ENCODE measurements at regions not wholly inside any gene's neighbourhood (a gene's known extent, or its start where the extent isn't known, plus 50 kb on each side); places are given as distances from the start of the nearest gene placed in this dataset.
"Not testable (repeated sequence)": the region's sequence is repeated elsewhere in the genome, so short reads cannot be mapped to it uniquely, and the experiment has no call there.

GRCh38 chr2:242065426-242065825 is 195.9 kb downstream of the RTP5 start:
- H3K9me3 Mint-ChIP-seq (ENCODE audit: unreplicated experiment): no peaks in the 10 kb centered on the region
- no peak for DNase-seq
- no peak overlapping the region for H3K4me3 Mint-ChIP-seq (ENCODE audit: unreplicated experiment)
- H3K4me1 Mint-ChIP-seq (ENCODE audit: low read depth, unreplicated experiment): peaks cover 7% of the 10 kb centered on the region
- no peak overlapping the region for H3K27ac Mint-ChIP-seq (ENCODE audit: unreplicated experiment)
- no peak for TF ChIP-seq CTCF (IDR thresholded peaks at IDR 0.05; ENCODE audit: partially characterized antibody, unreplicated experiment)
- peaks cover 9% of the 10 kb centered on the region for H3K36me3 Mint-ChIP-seq (ENCODE audit: unreplicated experiment)
- H3K27me3 Mint-ChIP-seq (ENCODE audit: unreplicated experiment): peaks cover 3% of the 10 kb centered on the region

GRCh38 chr2:242069018-242069417 is 199.5 kb downstream of the RTP5 start:
- Mint-ChIP-seq H3K36me3 (ENCODE audit: unreplicated experiment) (no peaks in the 10 kb centered on the region), H3K27ac (ENCODE audit: unreplicated experiment) (no peak overlapping the region), H3K4me1 (ENCODE audit: low read depth, unreplicated experiment) (peaks cover 12% of the 10 kb centered on the region), H3K9me3 (ENCODE audit: unreplicated experiment) (no peaks in the 10 kb centered on the region), H3K4me3 (ENCODE audit: unreplicated experiment) (no peak overlapping the region), H3K27me3 (ENCODE audit: unreplicated experiment) (peaks cover 5% of the 10 kb centered on the region)
- DNase-seq: no peak
- no peak for TF ChIP-seq CTCF (IDR thresholded peaks at IDR 0.05; ENCODE audit: partially characterized antibody, unreplicated experiment)

- not testable (repeated sequence) for H3K9me3 Mint-ChIP-seq (ENCODE audit: unreplicated experiment); DNase-seq; H3K27ac Mint-ChIP-seq (ENCODE audit: unreplicated experiment); H3K4me3 Mint-ChIP-seq (ENCODE audit: unreplicated experiment); H3K27me3 Mint-ChIP-seq (ENCODE audit: unreplicated experiment); H3K4me1 Mint-ChIP-seq (ENCODE audit: low read depth, unreplicated experiment); H3K36me3 Mint-ChIP-seq (ENCODE audit: unreplicated experiment)
These were observed 200.4 kb downstream of the RTP5 start for GRCh38 chr2:242069938-242070395.

- H3K27me3 Mint-ChIP-seq (ENCODE audit: unreplicated experiment); DNase-seq; H3K36me3 Mint-ChIP-seq (ENCODE audit: unreplicated experiment); H3K27ac Mint-ChIP-seq (ENCODE audit: unreplicated experiment); H3K4me1 Mint-ChIP-seq (ENCODE audit: low read depth, unreplicated experiment); H3K4me3 Mint-ChIP-seq (ENCODE audit: unreplicated experiment); H3K9me3 Mint-ChIP-seq (ENCODE audit: unreplicated experiment): not testable (repeated sequence)
These were observed 201.2 kb downstream of the RTP5 start for GRCh38 chr2:242070726-242071125.

- H3K9me3 Mint-ChIP-seq (ENCODE audit: unreplicated experiment); H3K4me1 Mint-ChIP-seq (ENCODE audit: low read depth, unreplicated experiment): not testable (repeated sequence)
These were observed 201.8 kb downstream of the RTP5 start for GRCh38 chr2:242071377-242071776.

GRCh38 chr2:242071936-242072335 is 202.4 kb downstream of the RTP5 start:
- not testable (repeated sequence) for H3K4me3 Mint-ChIP-seq (ENCODE audit: unreplicated experiment); H3K9me3 Mint-ChIP-seq (ENCODE audit: unreplicated experiment); H3K36me3 Mint-ChIP-seq (ENCODE audit: unreplicated experiment); H3K27me3 Mint-ChIP-seq (ENCODE audit: unreplicated experiment); H3K27ac Mint-ChIP-seq (ENCODE audit: unreplicated experiment); DNase-seq; H3K4me1 Mint-ChIP-seq (ENCODE audit: low read depth, unreplicated experiment)

More at GRCh38 chr2:242071377-242071776, 201.8 kb downstream of the RTP5 start:
- H3K4me3 Mint-ChIP-seq (ENCODE audit: unreplicated experiment); H3K27me3 Mint-ChIP-seq (ENCODE audit: unreplicated experiment); H3K36me3 Mint-ChIP-seq (ENCODE audit: unreplicated experiment); DNase-seq; H3K27ac Mint-ChIP-seq (ENCODE audit: unreplicated experiment): not testable (repeated sequence)

GRCh38 chr2:242075168-242075567 is 205.6 kb downstream of the RTP5 start:
- no peak for DNase-seq
- no peaks in the 10 kb centered on the region for H3K36me3 Mint-ChIP-seq (ENCODE audit: unreplicated experiment)
- peaks cover 5% of the 10 kb centered on the region for H3K4me1 Mint-ChIP-seq (ENCODE audit: low read depth, unreplicated experiment)
- no peaks in the 10 kb centered on the region for H3K9me3 Mint-ChIP-seq (ENCODE audit: unreplicated experiment)
- H3K4me3 Mint-ChIP-seq (ENCODE audit: unreplicated experiment): no peak overlapping the region
- no peak overlapping the region for H3K27ac Mint-ChIP-seq (ENCODE audit: unreplicated experiment)
- no peak for TF ChIP-seq CTCF (IDR thresholded peaks at IDR 0.05; ENCODE audit: partially characterized antibody, unreplicated experiment)
- peaks cover 2% of the 10 kb centered on the region for H3K27me3 Mint-ChIP-seq (ENCODE audit: unreplicated experiment)
